Adrenal gland (tissue), 9 donors: ENCODE measurements at regions not wholly inside any gene's neighbourhood (a gene's known extent, or its start where the extent isn't known, plus 50 kb on each side); places are given as distances from the start of the nearest gene placed in this dataset.

Source experiments
- DNase-seq, 7 donors: peaks; one replicate each; pipeline ENCODE4 v3.0.0-alpha.2; 2019 to 2020
- H3K27ac ChIP-seq, 5 donors: fragments of 200-600 bp; sonication (generic) in 4 of 5; 1 replicate in 3 of 5; 2 replicates in 2 of 5; pipeline versions ENCODE4 v1.5.1 to v1.8.0; 2016 to 2020; ENCODE audit warnings: mild to moderate bottlenecking in 1 of 5
- H3K27me3 ChIP-seq: fragments of 200-600 bp; 2 replicates; pipeline ENCODE4 v1.8.0; 2021
- H3K36me3 ChIP-seq, 2 donors: fragments of 200-600 bp; replicated peaks in 1 of 2; 1 replicate in 1 of 2; 2 replicates in 1 of 2; pipeline versions ENCODE4 v1.5.1 to v1.8.0; 2018 to 2022
- H3K4me1 ChIP-seq, 2 donors: fragments of 200-600 bp; replicated peaks in 1 of 2; 1 replicate in 1 of 2; 2 replicates in 1 of 2; pipeline versions ENCODE4 v1.5.1 to v1.8.0; 2018 to 2021
- H3K4me3 ChIP-seq, 4 donors: fragments of 200-600 bp; sonication (generic) in 3 of 4; one replicate each; pipeline ENCODE4 v1.5.1; 2016 to 2018
- H3K9me3 ChIP-seq, 3 donors: fragments of 200-600 bp; sonication (generic) in 1 of 3; replicated peaks in 1 of 3; 1 replicate in 2 of 3; 2 replicates in 1 of 3; pipeline versions ENCODE4 v1.5.1 to v1.8.0; 2016 to 2021
- POLR2A ChIP-seq, 2 donors: fragments of 450-650 bp; IDR thresholded peaks; one replicate each; pipeline ENCODE4 v1.6.1; 2017; ENCODE audit warnings: antibody characterized with exemption in 2 of 2, mild to moderate bottlenecking in 2 of 2, moderate library complexity in 1 of 2
- WGBS, 4 donors: extraction: QIAGEN DNeasy Blood & Tissue Kit in 2 of 4; methylation state at CpG; one replicate each; pipeline versions ENCODE4 v1.1.5 to v1.1.7; 2013 to 2017; 5-methylcytosine and 5-hydroxymethylcytosine counted together
- intact Hi-C, 2 donors: fragments of 100-400 bp; cut with DNase I; formaldehyde crosslinking; loops; one replicate each; pipeline versions ENCODE4 v1.14.1 to v1.15.0; 2022 to 2023
- TF ChIP-seq, protein P1 (sequence below), 6 experiments: fragments of 450-650 bp in 4 of 6; fragments of 200-600 bp in 2 of 6; sonication (generic) in 1 of 6; IDR thresholded peaks; 1 replicate in 5 of 6; 2 replicates in 1 of 6; pipeline versions ENCODE4 v1.5.1 to v1.8.0; 2016 to 2021; ENCODE audit warnings: antibody characterized with exemption in 6 of 6, mild to moderate bottlenecking in 2 of 6, moderate library complexity in 1 of 6
- donor health status: healthy with polysubstance abuse.
- donor health status: Bipolar disorder and iron deficiency.
- donor health status: DM: yes; HTN: yes; CAD: no.
- donor health status: DM: no; HTN: no; CAD: no.
- donor health status: DM: no; HTN: no; CAD: no.

DNA sequence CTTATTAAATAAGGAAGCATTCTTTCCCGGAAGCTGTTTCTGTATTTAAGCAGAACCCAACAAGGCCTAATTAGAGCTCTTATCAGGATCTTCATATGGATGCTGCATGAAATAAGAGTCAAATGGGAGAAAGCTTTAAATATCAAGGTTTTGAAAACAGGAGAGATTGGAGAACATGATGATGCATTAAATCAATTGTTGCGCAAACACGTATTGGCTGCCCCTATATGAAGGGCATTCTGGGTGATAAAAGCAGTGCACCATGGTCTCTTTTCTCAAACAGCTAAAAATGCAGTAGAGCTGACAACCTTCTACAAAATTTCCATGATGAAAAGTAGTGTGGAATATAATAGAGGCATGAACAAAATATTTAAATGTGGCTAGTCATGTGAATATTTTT is 98.9 kb downstream of the TBXT start:
- Histone ChIP-seq H3K4me3 (no peak overlapping the region), H3K9me3 (no peaks in the 10 kb centered on the region), H3K27me3 (no peaks in the 10 kb centered on the region), H3K4me1 (no peaks in the 10 kb centered on the region), H3K36me3 (no peaks in the 10 kb centered on the region), H3K27ac (no peak overlapping the region)
- 70 to 81% (median 74%) methylated on average over 3 of the region's 3 CpGs for WGBS, 4 donors
- no peak for DNase-seq
- intact Hi-C loops, result no loop called here
- TF ChIP-seq POLR2A (IDR thresholded peaks at IDR 0.05), result no peak
- TF ChIP-seq, protein P1, sequence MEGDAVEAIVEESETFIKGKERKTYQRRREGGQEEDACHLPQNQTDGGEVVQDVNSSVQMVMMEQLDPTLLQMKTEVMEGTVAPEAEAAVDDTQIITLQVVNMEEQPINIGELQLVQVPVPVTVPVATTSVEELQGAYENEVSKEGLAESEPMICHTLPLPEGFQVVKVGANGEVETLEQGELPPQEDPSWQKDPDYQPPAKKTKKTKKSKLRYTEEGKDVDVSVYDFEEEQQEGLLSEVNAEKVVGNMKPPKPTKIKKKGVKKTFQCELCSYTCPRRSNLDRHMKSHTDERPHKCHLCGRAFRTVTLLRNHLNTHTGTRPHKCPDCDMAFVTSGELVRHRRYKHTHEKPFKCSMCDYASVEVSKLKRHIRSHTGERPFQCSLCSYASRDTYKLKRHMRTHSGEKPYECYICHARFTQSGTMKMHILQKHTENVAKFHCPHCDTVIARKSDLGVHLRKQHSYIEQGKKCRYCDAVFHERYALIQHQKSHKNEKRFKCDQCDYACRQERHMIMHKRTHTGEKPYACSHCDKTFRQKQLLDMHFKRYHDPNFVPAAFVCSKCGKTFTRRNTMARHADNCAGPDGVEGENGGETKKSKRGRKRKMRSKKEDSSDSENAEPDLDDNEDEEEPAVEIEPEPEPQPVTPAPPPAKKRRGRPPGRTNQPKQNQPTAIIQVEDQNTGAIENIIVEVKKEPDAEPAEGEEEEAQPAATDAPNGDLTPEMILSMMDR (IDR thresholded peaks at IDR 0.05), result no peak

DNA sequence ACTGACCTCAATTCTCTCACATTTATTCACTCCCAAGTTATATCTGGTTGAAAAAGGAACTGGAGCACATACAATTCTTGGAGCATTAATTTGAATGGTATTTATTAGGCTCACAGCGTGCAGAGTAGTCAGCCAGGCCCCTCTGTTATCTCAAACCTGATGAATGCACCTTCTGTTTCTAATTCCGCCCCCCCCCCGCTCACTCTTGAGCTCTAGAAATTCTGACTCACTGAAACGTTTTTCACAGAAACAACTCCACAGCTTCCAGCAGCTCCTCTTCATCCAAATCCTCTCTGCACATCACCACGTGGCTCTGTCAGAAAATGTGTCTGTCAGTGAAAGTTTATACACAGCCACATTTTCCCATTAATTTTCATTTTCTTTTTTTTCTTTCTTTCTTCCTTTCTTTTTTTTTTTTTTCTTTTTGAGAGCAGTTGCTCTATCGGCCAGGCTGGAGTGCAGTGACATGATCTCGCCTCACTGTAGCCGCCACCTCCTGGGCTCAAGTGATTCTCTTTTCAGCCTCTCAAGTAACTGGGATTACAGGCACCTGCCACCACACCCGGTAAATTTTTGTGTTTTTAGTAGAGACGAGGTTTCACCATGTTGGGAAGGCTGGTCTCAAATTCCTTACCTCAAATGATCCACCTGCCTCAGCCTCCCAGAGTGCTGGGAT is 109.4 kb downstream of the TBXT start:
- TF ChIP-seq POLR2A (IDR thresholded peaks at IDR 0.05), result no peak
- TF ChIP-seq, protein P1 (IDR thresholded peaks at IDR 0.05), result no peak
- intact Hi-C loops, result no loop called here
- WGBS, 4 donors, result 42 to 46% (median 46%) methylated on average over 10 of the region's 10 CpGs
- Histone ChIP-seq H3K36me3 (no peaks in the 10 kb centered on the region), H3K4me3 (no peak overlapping the region), H3K27me3 (no peaks in the 10 kb centered on the region), H3K9me3 (no peaks in the 10 kb centered on the region), H3K27ac (no peak overlapping the region), H3K4me1 (no peaks in the 10 kb centered on the region)
- peak in 5 of 7 donors; percentile 25 to 62 (median 37) for DNase-seq

DNA sequence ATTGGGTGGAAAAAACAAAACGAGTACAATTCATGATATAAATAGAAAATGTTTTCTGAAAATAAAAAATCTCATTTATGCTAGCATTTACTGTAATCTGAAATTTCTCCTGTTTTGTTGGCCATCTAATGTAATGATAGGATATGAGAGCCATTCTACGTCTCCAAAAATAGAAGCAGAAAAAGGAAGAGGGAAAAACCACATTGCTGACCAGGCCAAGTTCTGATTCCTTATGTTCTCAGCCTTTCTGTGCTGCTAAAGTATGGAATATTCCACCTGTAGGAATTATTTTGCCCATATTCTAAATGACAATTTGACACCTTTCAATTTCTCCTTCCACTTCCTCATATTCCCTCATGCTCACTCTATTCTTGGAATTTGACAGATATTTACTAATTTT is 110.2 kb downstream of the TBXT start:
- intact Hi-C loops, result no loop called here
- H3K27ac ChIP-seq, result no peak overlapping the region
- H3K36me3 ChIP-seq, result no peaks in the 10 kb centered on the region
- H3K27me3 ChIP-seq, result no peaks in the 10 kb centered on the region
- no peak for DNase-seq
- no peak for TF ChIP-seq POLR2A (IDR thresholded peaks at IDR 0.05)
- TF ChIP-seq, protein P1 (IDR thresholded peaks at IDR 0.05), result no peak
- WGBS, 4 donors, result 67 to 81% (median 73%) methylated on average over 2 of the region's 2 CpGs
- no peak overlapping the region for H3K4me3 ChIP-seq
- no peaks in the 10 kb centered on the region for H3K4me1 ChIP-seq
- peaks cover 0 to 4% (median 0%) of the 10 kb centered on the region in 3 donors for H3K9me3 ChIP-seq

DNA sequence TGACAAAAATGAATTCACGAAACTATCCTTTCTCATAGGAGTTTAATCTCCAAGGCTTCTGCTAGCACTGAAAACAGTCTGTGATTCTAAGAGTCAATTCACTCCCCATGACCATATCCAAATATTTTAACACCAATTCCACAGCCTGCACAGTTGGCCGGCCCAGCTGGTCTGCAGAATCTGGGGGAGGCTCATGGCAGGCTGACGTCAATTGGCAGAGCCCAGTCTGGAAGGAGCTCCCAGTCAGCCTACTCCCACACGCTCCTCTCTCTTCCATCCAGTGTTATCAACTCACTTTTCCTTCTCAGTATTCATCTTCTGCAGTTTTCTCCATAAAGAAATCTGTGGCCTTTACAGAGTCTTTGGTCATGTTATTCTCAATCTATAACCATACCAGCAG is 111.0 kb downstream of the TBXT start:
- intact Hi-C loops, result no loop called here
- Histone ChIP-seq H3K9me3 (peaks cover 0 to 4% (median 0%) of the 10 kb centered on the region in 3 donors), H3K4me1 (no peaks in the 10 kb centered on the region), H3K27ac (no peak overlapping the region), H3K27me3 (no peaks in the 10 kb centered on the region), H3K4me3 (no peak overlapping the region), H3K36me3 (no peaks in the 10 kb centered on the region)
- 76 to 83% (median 79%) methylated on average over 4 of the region's 4 CpGs for WGBS, 4 donors
- TF ChIP-seq POLR2A (IDR thresholded peaks at IDR 0.05), result no peak
- TF ChIP-seq, protein P1 (IDR thresholded peaks at IDR 0.05), result no peak
- no peak for DNase-seq
